A673 (cell line): ENCODE measurements at regions not wholly inside any gene's neighbourhood (a gene's known extent, or its start where the extent isn't known, plus 50 kb on each side); places are given as distances from the start of the nearest gene placed in this dataset.
"Not testable (repeated sequence)": the region's sequence is repeated elsewhere in the genome, so short reads cannot be mapped to it uniquely, and the experiment has no call there.

Source experiments
- BruUV-seq: library from RNA; stranded (reverse); fragments of 400-500 nt; replicated peaks from 2 replicates; lab custom pipeline; 2021; lab: Mats Ljungman, UMichigan
- CTCF ChIA-PET: fragments of 300-600 bp; sonication (Branson Sonifier 250); formaldehyde crosslinking; loops from one replicate; lab custom pipeline; 2022; ENCODE audit warnings: antibody characterized with exemption; lab: Charles Lee
- POLR2A ChIA-PET: fragments of 300-600 bp; sonication (Branson Sonifier 250); formaldehyde crosslinking; loops from one replicate; lab custom pipeline; 2022; ENCODE audit warnings: antibody characterized with exemption; ENCODE audit not compliant: low non-redundant PET; lab: Charles Lee
- DNase-seq: peaks from one replicate; pipeline ENCODE4 v3.0.0-alpha.2; 2015; ENCODE audit warnings: low spot score
- H3K27ac ChIP-seq: fragments of 200-600 bp; sonication (generic); 2 replicates; pipeline ENCODE4 v1.5.1; 2016; ENCODE audit warnings: mixed run types, low read depth, mild to moderate bottlenecking, mixed read lengths, antibody characterized with exemption, low read length; ENCODE audit not compliant: poor library complexity, severe bottlenecking
- H3K27me3 ChIP-seq: fragments of 200-600 bp; sonication (generic); replicated peaks from 2 replicates; pipeline ENCODE4 v1.6.1; 2017; ENCODE audit warnings: mixed run types, low read depth, mild to moderate bottlenecking, mixed read lengths, antibody characterized with exemption, low read length; ENCODE audit not compliant: insufficient read depth, poor library complexity
- H3K36me3 ChIP-seq: fragments of 200-600 bp; sonication (generic); 2 replicates; pipeline ENCODE4 v1.6.1; 2016; ENCODE audit warnings: mixed run types, mild to moderate bottlenecking, mixed read lengths, antibody characterized with exemption, low read length; ENCODE audit not compliant: insufficient read depth, poor library complexity, severe bottlenecking
- H3K4me1 ChIP-seq: fragments of 200-600 bp; sonication (generic); 2 replicates; pipeline ENCODE4 v1.6.1; 2017; ENCODE audit warnings: mixed run types, mild to moderate bottlenecking, mixed read lengths, antibody characterized with exemption, low read length; ENCODE audit not compliant: insufficient read depth, poor library complexity, severe bottlenecking
- H3K4me3 ChIP-seq: fragments of 200-600 bp; sonication (generic); 2 replicates; pipeline ENCODE4 v1.5.1; 2016; ENCODE audit warnings: low read depth, mixed run types, mild to moderate bottlenecking, mixed read lengths, low read length; ENCODE audit not compliant: poor library complexity, severe bottlenecking
- H3K9me3 ChIP-seq: fragments of 200-600 bp; sonication (generic); 2 replicates; pipeline ENCODE4 v1.6.1; 2016; ENCODE audit warnings: mixed run types, low read depth, mild to moderate bottlenecking, mixed read lengths, antibody characterized with exemption, low read length; ENCODE audit not compliant: poor library complexity, severe bottlenecking
- intact Hi-C: fragments of 100-400 bp; cut with micrococcal nuclease; formaldehyde crosslinking; loops from one replicate; pipeline ENCODE4 v1.10.0; 2022; ENCODE audit not compliant: unreplicated experiment

GRCh38 chr22:10678720-10679119, 4849.3 kb upstream of the OR11H1 start:
- DNase-seq, H3K27ac ChIP-seq, H3K4me1 ChIP-seq, BruUV-seq, intact Hi-C loops, H3K9me3 ChIP-seq, H3K4me3 ChIP-seq, H3K36me3 ChIP-seq, H3K27me3 ChIP-seq, POLR2A ChIA-PET, CTCF ChIA-PET: not testable (repeated sequence)

- POLR2A ChIA-PET, BruUV-seq: not testable (repeated sequence)
Measured at GRCh38 chr22:10685436-10685835, 4842.6 kb upstream of the OR11H1 start.

GRCh38 chr22:10687256-10687655, 4840.7 kb upstream of the OR11H1 start:
- POLR2A ChIA-PET, DNase-seq, BruUV-seq, H3K4me3 ChIP-seq, H3K9me3 ChIP-seq, H3K27me3 ChIP-seq, H3K36me3 ChIP-seq, intact Hi-C loops, H3K27ac ChIP-seq, H3K4me1 ChIP-seq, CTCF ChIA-PET: not testable (repeated sequence)

More at GRCh38 chr22:10685436-10685835, 4842.6 kb upstream of the OR11H1 start:
- CTCF ChIA-PET, H3K27me3 ChIP-seq, intact Hi-C loops, H3K9me3 ChIP-seq, H3K4me1 ChIP-seq, H3K4me3 ChIP-seq, H3K36me3 ChIP-seq, H3K27ac ChIP-seq, DNase-seq: not testable (repeated sequence)

- intact Hi-C loops, H3K27ac ChIP-seq, POLR2A ChIA-PET, H3K27me3 ChIP-seq, CTCF ChIA-PET, H3K9me3 ChIP-seq, H3K4me3 ChIP-seq, H3K4me1 ChIP-seq, H3K36me3 ChIP-seq, BruUV-seq, DNase-seq: not testable (repeated sequence)
Measured at GRCh38 chr22:10698836-10699235, 4829.2 kb upstream of the OR11H1 start.

- BruUV-seq, CTCF ChIA-PET, POLR2A ChIA-PET: not testable (repeated sequence)
Measured at GRCh38 chr22:10699301-10700097, 4828.5 kb upstream of the OR11H1 start.

GRCh38 chr22:10708175-10708574, 4819.8 kb upstream of the OR11H1 start:
- H3K9me3 ChIP-seq: peaks cover 23% of the 10 kb centered on the region
- BruUV-seq, H3K36me3 ChIP-seq, POLR2A ChIA-PET, H3K27me3 ChIP-seq, H3K4me1 ChIP-seq, DNase-seq, H3K27ac ChIP-seq, CTCF ChIA-PET, H3K4me3 ChIP-seq, intact Hi-C loops: not testable (repeated sequence)

More at GRCh38 chr22:10699301-10700097, 4828.5 kb upstream of the OR11H1 start:
- H3K27me3 ChIP-seq, H3K27ac ChIP-seq, H3K4me3 ChIP-seq, DNase-seq, H3K36me3 ChIP-seq, intact Hi-C loops, H3K9me3 ChIP-seq, H3K4me1 ChIP-seq: not testable (repeated sequence)

GRCh38 chr22:10710923-10711322, 4817.1 kb upstream of the OR11H1 start:
- POLR2A ChIA-PET, H3K36me3 ChIP-seq, H3K27ac ChIP-seq, intact Hi-C loops, BruUV-seq, H3K4me3 ChIP-seq, CTCF ChIA-PET, H3K4me1 ChIP-seq, H3K27me3 ChIP-seq, DNase-seq: not testable (repeated sequence)
- H3K9me3 ChIP-seq: peaks cover 48% of the 10 kb centered on the region
